Thyroid gland (tissue), 4 donors: ENCODE measurements at regions not wholly inside any gene's neighbourhood (a gene's known extent, or its start where the extent isn't known, plus 50 kb on each side); places are given as distances from the start of the nearest gene placed in this dataset.

Experiments
- CTCF ChIP-seq, 6 experiments: fragments of 200-600 bp in 3 of 6; fragments of 450-650 bp in 3 of 6; sonication (generic) in 3 of 6; IDR thresholded peaks; one replicate each; pipeline ENCODE4 v1.5.1; 2016 to 2019; ENCODE audit warnings: antibody characterized with exemption in 6 of 6, mild to moderate bottlenecking in 2 of 6, inconsistent platforms in 1 of 6, moderate library complexity in 1 of 6
- POLR2A ChIP-seq, 2 donors: fragments of 450-650 bp; IDR thresholded peaks; one replicate each; pipeline ENCODE4 v1.6.1; 2017; ENCODE audit warnings: antibody characterized with exemption in 2 of 2, mild to moderate bottlenecking in 2 of 2, moderate library complexity in 1 of 2

- no peak for TF ChIP-seq CTCF (IDR thresholded peaks at IDR 0.05)
- no peak for TF ChIP-seq POLR2A (IDR thresholded peaks at IDR 0.05)
Measured at GRCh38 chrX:35432056-35432455, 366.1 kb upstream of the MAGEB16 start.
